Neuronal stem cell (in vitro differentiated cells): ENCODE measurements at regions not wholly inside any gene's neighbourhood (a gene's known extent, or its start where the extent isn't known, plus 50 kb on each side); places are given as distances from the start of the nearest gene placed in this dataset.

Source experiments
- DNase-seq: peaks from one replicate; pipeline ENCODE4 v3.0.0-alpha.2; 2013; ENCODE audit warnings: low spot score
- H2AFZ ChIP-seq: one replicate; pipeline ENCODE4 v1.6.1; 2013; ENCODE audit warnings: mild to moderate bottlenecking, low read length, inconsistent platforms
- H2AK5ac ChIP-seq: 2 replicates; pipeline ENCODE4 v1.6.1; 2013; ENCODE audit warnings: low read depth, mild to moderate bottlenecking, inconsistent platforms, low read length, moderate library complexity, mixed read lengths
- H2BK120ac ChIP-seq: 2 replicates; pipeline ENCODE4 v1.6.1; 2013; ENCODE audit warnings: low read depth, mild to moderate bottlenecking, inconsistent platforms, low read length, moderate library complexity, mixed read lengths
- H2BK12ac ChIP-seq: one replicate; pipeline ENCODE4 v1.6.1; 2013; ENCODE audit warnings: low read length, inconsistent platforms
- H2BK15ac ChIP-seq: 2 replicates; pipeline ENCODE4 v1.6.1; 2013; ENCODE audit warnings: mild to moderate bottlenecking, low read length, inconsistent platforms, mixed read lengths
- H2BK5ac ChIP-seq: one replicate; pipeline ENCODE4 v1.6.1; 2013; ENCODE audit warnings: inconsistent platforms, mild to moderate bottlenecking, low read length, moderate library complexity
- H3K14ac ChIP-seq: one replicate; pipeline ENCODE4 v1.6.1; 2013; ENCODE audit warnings: low read length, inconsistent platforms
- H3K18ac ChIP-seq: 2 replicates; pipeline ENCODE4 v1.6.1; 2013; ENCODE audit warnings: low read length, inconsistent platforms
- H3K23ac ChIP-seq: 2 replicates; pipeline ENCODE4 v1.6.1; 2013; ENCODE audit warnings: low read depth, mild to moderate bottlenecking, mixed read lengths, low read length, inconsistent platforms; ENCODE audit not compliant: poor library complexity
- H3K27ac ChIP-seq: replicated peaks from 3 replicates; pipeline ENCODE4 v1.5.1; 2013; ENCODE audit warnings: low read length, inconsistent platforms
- H3K27me3 ChIP-seq, 3 experiments: 2 replicates each; pipeline ENCODE4 v1.6.1; 2013; ENCODE audit warnings: low read length in 3 of 3, mild to moderate bottlenecking in 2 of 3, inconsistent platforms in 1 of 3, low read depth in 1 of 3, mixed read lengths in 1 of 3, moderate library complexity in 1 of 3; ENCODE audit not compliant: control insufficient read depth in 3 of 3, insufficient read depth in 3 of 3
- H3K36me3 ChIP-seq, 2 donors: replicated peaks in 1 of 2; 2 replicates each; pipeline ENCODE4 v1.6.1; 2013; ENCODE audit warnings: low read length in 2 of 2; ENCODE audit not compliant: control insufficient read depth in 2 of 2, insufficient read depth in 2 of 2
- H3K4ac ChIP-seq: 2 replicates; pipeline ENCODE4 v1.6.1; 2013; ENCODE audit warnings: inconsistent platforms, mild to moderate bottlenecking, low read length, moderate library complexity
- H3K4me1 ChIP-seq, 2 donors: 1 replicate in 1 of 2; 2 replicates in 1 of 2; pipeline ENCODE4 v1.6.1; 2013; ENCODE audit warnings: low read length in 2 of 2, low read depth in 1 of 2; ENCODE audit not compliant: control insufficient read depth in 2 of 2, insufficient read depth in 1 of 2
- H3K4me2 ChIP-seq: one replicate; pipeline ENCODE4 v1.6.1; 2013; ENCODE audit warnings: mild to moderate bottlenecking, low read length, inconsistent platforms; ENCODE audit not compliant: insufficient read depth, poor library complexity, severe bottlenecking
- H3K4me3 ChIP-seq, 2 donors: 2 replicates each; pipeline ENCODE4 v1.5.1; 2013; ENCODE audit warnings: low read length in 2 of 2, mild to moderate bottlenecking in 2 of 2, inconsistent platforms in 1 of 2, moderate library complexity in 1 of 2
- H3K79me1 ChIP-seq: one replicate; pipeline ENCODE4 v1.6.1; 2013; ENCODE audit warnings: low read depth, mild to moderate bottlenecking, inconsistent platforms, low read length, moderate library complexity
- H3K9ac ChIP-seq: one replicate; pipeline ENCODE4 v1.6.1; 2013; ENCODE audit warnings: mild to moderate bottlenecking, low read depth, low read length, inconsistent platforms; ENCODE audit not compliant: poor library complexity
- H3K9me3 ChIP-seq, 2 donors: replicated peaks in 1 of 2; 2 replicates each; pipeline versions ENCODE3 to v1.6.1; 2013; ENCODE audit warnings: low read length in 2 of 2, mild to moderate bottlenecking in 2 of 2, inconsistent platforms in 1 of 2, low read depth in 1 of 2, mixed read lengths in 1 of 2, moderate library complexity in 1 of 2; ENCODE audit not compliant: control insufficient read depth in 2 of 2, insufficient read depth in 1 of 2
- H4K8ac ChIP-seq: one replicate; pipeline ENCODE4 v1.6.1; 2013; ENCODE audit warnings: low read depth, mild to moderate bottlenecking, inconsistent platforms, low read length, moderate library complexity
- H4K91ac ChIP-seq: one replicate; pipeline ENCODE4 v1.6.1; 2013; ENCODE audit warnings: low read length, low read depth, mild to moderate bottlenecking, inconsistent platforms; ENCODE audit not compliant: poor library complexity
- WGBS, 2 donors: extraction: QIAGEN DNeasy Blood & Tissue Kit; methylation state at CpG; one replicate each; pipeline ENCODE4 v1.1.7; 2013; ENCODE audit warnings: missing lambda C conversion rate in 2 of 2, mixed read lengths in 1 of 2; ENCODE audit not compliant: insufficient read length in 2 of 2, insufficient replicate concordance in 1 of 2; ENCODE audit errors: extremely low coverage in 2 of 2; 5-methylcytosine and 5-hydroxymethylcytosine counted together

DNA sequence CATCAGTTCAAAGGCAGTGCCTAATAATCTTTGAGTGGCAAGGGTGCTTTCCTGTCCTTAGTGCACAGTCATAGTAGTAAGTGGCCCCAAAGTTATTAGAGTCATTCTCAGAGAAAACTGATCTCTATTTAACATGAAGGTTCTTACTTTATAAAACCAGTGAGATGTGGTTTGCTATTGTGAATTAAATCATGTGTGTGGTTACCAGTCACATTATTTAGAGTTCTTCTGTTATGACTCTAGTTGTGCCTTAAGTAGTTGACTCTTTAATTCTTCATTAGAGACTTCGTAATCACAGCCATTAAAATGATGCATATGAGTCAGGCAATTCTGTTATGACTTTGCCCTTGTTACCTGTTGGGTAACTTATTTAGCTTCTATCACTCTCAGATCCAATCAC lies 1392.9 kb upstream of the ACVR2A start:
- no CpG with 5 or more reads among the region's 1 CpG for WGBS, 2 donors

DNA sequence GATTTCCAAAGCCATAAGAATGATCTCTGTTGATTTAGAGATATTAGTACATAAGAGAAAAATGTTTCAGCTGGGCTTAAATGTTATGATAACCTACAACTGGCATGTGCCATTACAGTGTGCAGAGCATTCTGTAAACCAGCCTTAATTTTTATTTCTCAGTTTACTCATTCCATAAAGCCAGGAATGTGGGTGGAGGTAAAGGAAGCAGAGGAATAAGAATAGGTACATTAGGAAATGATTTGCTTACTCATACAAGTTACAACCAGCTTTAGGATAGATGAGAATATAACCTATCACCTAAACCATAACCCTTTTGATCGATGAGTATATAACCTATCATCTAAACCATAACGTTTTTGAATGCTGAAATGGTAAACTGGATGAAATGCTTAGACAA lies 1394.7 kb upstream of the ACVR2A start:
- Histone ChIP-seq H4K91ac (no peak overlapping the region), H2BK120ac (no peak overlapping the region), H2BK12ac (no peak overlapping the region), H4K8ac (no peak overlapping the region), H3K36me3 (no peaks in the 10 kb centered on the region), H2BK5ac (no peak overlapping the region), H3K14ac (no peak overlapping the region), H3K9ac (no peak overlapping the region), H3K4ac (no peak overlapping the region), H2AFZ (no peak overlapping the region), H3K79me1 (no peaks in the 10 kb centered on the region), H2AK5ac (no peak overlapping the region), H2BK15ac (no peak overlapping the region), H3K27me3 (no peaks in the 10 kb centered on the region), H3K4me1 (no peaks in the 10 kb centered on the region), H3K27ac (no peak overlapping the region), H3K23ac (no peak overlapping the region), H3K4me2 (no peak overlapping the region), H3K4me3 (no peak overlapping the region), H3K9me3 (no peaks in the 10 kb centered on the region), H3K18ac (no peak overlapping the region)
- DNase-seq, result no peak
- no CpG with 5 or more reads among the region's 2 CpGs for WGBS, 2 donors

More for the DNA sequence above, 1392.9 kb upstream of the ACVR2A start:
- Histone ChIP-seq H3K23ac (no peak overlapping the region), H3K4me1 (no peaks in the 10 kb centered on the region), H3K36me3 (no peaks in the 10 kb centered on the region), H3K4ac (no peak overlapping the region), H2BK15ac (no peak overlapping the region), H4K8ac (no peak overlapping the region), H3K4me3 (no peak overlapping the region), H2BK5ac (no peak overlapping the region), H3K27me3 (no peaks in the 10 kb centered on the region), H3K9ac (no peak overlapping the region), H2BK12ac (no peak overlapping the region), H3K18ac (no peak overlapping the region), H2BK120ac (no peak overlapping the region), H2AFZ (no peak overlapping the region), H3K79me1 (no peaks in the 10 kb centered on the region), H3K4me2 (no peak overlapping the region), H2AK5ac (no peak overlapping the region), H3K27ac (no peak overlapping the region), H3K9me3 (no peaks in the 10 kb centered on the region), H3K14ac (no peak overlapping the region), H4K91ac (no peak overlapping the region)
- DNase-seq, result no peak

DNA sequence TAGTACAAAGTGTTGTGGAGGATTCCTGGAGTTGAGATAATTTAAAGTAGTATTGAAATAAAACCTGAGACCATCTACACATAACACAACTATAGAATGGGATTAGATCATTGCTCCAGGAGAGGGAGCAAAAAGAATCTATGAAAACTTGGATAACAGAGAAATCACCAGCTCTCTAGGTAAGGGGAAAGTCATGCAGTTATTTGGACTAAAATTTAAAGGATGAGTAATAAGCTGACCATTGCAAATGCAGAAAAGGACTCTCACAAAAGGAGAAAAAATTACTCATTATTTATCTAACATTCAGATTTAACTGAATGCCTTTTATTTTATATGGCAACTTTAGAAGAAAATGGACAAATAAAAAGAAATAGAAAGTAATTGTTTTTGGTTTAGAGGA lies 1399.8 kb upstream of the ACVR2A start:
- Histone ChIP-seq H2BK5ac (no peak overlapping the region), H3K4me2 (no peak overlapping the region), H4K91ac (no peak overlapping the region), H3K9ac (no peak overlapping the region), H3K18ac (no peak overlapping the region), H2BK15ac (no peak overlapping the region), H3K79me1 (no peaks in the 10 kb centered on the region), H3K14ac (no peak overlapping the region), H3K27ac (no peak overlapping the region), H3K4ac (no peak overlapping the region), H2BK12ac (no peak overlapping the region), H2BK120ac (no peak overlapping the region), H3K9me3 (no peaks in the 10 kb centered on the region), H3K4me1 (no peaks in the 10 kb centered on the region), H2AK5ac (no peak overlapping the region), H2AFZ (no peak overlapping the region), H4K8ac (no peak overlapping the region), H3K36me3 (no peaks in the 10 kb centered on the region), H3K4me3 (no peak overlapping the region), H3K23ac (no peak overlapping the region), H3K27me3 (no peaks in the 10 kb centered on the region)
- DNase-seq, result no peak

DNA sequence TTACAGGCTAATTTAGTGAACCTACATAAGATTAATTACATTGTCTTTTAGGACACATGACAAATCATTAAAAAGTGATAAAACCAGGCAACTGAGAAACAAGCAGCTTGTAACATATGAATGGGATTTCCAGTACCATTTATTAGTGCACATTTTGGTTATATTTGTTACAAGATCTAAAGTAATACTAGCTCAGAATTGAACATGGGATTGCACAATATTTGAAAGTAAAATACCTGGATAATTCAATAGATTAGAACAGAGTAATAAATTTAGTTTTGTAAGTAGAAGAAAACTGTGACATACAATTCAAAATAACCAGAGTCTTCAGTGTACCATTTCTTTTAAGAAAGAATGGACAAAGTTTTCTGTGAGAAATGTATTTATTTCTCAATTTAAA lies 1400.7 kb upstream of the ACVR2A start:
- no peaks in the 10 kb centered on the region for H3K36me3 ChIP-seq
- H3K4me2 ChIP-seq, result no peak overlapping the region
- no peak overlapping the region for H3K4ac ChIP-seq
- H3K23ac ChIP-seq, result no peak overlapping the region
- no peak overlapping the region for H4K91ac ChIP-seq
- no peak overlapping the region for H3K27ac ChIP-seq
- no peaks in the 10 kb centered on the region for H3K9me3 ChIP-seq
- H2BK5ac ChIP-seq, result no peak overlapping the region
- H3K27me3 ChIP-seq, result no peaks in the 10 kb centered on the region
- H3K18ac ChIP-seq, result no peak overlapping the region
- H4K8ac ChIP-seq, result no peak overlapping the region
- H2BK120ac ChIP-seq, result no peak overlapping the region
- no peak overlapping the region for H2BK12ac ChIP-seq
- H3K79me1 ChIP-seq, result no peaks in the 10 kb centered on the region
- no peak for DNase-seq
- H2BK15ac ChIP-seq, result no peak overlapping the region
- no peak overlapping the region for H3K4me3 ChIP-seq
- H3K14ac ChIP-seq, result no peak overlapping the region
- H2AK5ac ChIP-seq, result no peak overlapping the region
- H3K9ac ChIP-seq, result no peak overlapping the region
- no peaks in the 10 kb centered on the region for H3K4me1 ChIP-seq
- H2AFZ ChIP-seq, result no peak overlapping the region
